GM19193 (cell line): ENCODE measurements at regions not wholly inside any gene's neighbourhood (a gene's known extent, or its start where the extent isn't known, plus 50 kb on each side); places are given as distances from the start of the nearest gene placed in this dataset.

Experiments used
- POLR2A ChIP-seq: IDR thresholded peaks from 4 replicates; pipeline ENCODE4 v1.6.1; 2011; ENCODE audit not compliant: insufficient read depth, insufficient read length; ENCODE audit errors: extremely low read depth

DNA sequence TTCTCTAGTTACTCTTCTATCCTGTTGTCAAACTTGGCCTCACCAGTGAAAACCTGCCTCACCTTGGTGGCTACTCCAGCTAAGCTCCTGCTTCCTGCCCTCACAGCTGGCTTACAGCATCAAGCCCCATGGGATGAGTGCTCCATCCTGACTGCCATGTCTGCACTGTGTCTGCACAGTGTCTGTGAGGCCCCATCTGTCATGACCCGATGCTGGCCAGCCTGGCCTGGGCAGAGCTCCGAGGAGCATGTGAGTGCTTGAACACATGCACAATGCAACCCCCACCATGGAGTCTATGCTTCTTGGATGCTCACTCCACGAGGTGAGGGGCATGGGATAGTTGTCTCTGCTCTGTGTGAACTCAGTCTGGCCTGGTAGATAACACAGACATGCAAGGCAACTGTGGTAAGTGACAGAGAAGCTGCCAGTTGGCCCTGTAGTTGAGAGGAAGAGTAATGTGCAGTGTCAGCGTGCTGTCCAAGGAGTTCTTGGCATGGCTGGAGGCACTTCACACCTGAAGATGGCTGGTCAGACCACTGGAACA is 207.1 kb upstream of the ZNF32 start:
- no peak for TF ChIP-seq POLR2A

DNA sequence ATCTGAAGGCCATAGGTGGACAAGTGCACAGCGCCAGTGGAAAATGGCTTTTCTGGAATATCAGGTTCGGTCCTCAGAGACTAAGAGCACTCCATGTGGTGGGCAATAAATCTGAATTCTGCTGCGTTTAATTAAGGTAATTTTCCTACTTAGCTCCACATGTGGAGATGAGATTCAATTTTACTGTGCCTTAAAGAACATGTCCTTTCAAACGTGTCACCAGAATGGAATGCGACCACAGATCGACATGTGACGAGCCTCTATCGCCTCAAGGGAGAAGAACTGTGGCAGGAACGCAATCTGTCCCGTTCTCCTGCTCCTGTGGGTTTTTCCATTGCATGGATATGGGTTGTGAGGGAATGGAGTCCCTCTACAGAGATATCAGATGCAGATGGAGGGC is 205.3 kb upstream of the ZNF32 start:
- TF ChIP-seq POLR2A = no peak

DNA sequence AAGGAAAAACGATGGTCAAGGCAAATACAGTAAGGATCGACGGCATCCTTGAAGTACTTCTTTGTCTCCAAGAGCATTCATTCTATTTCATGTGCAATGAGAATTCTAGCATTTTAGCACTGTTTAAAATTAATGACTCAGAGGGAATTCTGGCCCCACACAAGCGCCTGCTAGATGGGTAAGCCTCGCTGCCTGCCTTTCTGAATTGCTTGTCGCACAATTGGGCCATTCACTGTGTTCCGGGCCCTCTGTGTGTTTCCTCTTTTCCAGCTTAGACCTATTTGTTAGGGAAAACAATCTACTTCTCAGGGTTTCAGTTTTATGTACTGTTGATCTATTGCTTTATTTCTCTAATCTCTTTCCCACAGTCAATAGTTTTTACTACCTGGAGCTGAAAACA is 204.7 kb upstream of the ZNF32 start:
- no peak for TF ChIP-seq POLR2A

DNA sequence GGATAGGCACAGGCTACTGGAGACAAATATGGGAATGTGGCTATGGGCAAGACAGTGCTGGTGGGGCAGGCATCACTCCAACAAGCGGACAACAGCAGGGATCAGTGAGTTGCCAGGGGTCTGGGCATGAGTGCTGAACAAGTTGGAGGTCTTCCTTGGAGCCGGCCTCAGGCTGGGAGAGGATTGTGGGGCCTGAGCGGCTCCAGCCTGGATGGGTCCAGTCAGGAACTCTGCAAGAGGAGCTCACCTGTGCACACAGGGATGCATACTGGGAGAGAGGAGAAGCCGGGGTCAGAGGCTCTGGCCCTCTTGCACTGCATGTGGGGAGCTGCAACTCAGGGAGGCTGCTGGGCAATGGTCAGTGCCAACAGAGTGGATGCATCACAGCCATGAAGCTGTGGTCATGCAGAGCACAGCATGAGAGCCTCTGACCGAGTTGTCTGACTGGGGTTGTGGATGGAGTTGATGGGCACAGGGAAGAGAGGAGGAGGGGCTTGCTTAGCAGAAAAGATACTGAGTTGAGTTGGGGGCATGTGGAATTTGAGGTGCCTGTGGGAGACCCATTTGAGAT is 204.0 kb upstream of the ZNF32 start:
- TF ChIP-seq POLR2A = no peak

DNA sequence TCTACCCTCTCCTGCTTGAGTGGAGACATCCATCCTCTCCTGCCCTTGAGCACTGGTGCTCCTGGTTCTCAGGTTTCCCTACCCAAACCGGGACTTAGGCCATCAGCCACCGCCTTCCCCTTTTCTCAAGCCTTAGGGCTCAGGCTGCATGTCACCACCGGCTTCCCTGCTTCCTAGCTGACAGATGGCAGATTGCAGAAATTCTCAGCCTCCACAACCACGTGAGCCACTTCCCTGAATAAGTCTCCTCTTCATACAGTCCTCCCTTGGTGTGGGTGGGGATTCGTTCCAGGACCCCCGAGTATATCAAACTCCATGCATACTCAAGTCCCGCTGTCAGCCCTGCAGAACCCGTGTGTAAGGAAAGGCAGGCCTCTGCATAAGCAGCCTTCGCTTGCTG is 203.5 kb upstream of the ZNF32 start:
- no peak for TF ChIP-seq POLR2A

DNA sequence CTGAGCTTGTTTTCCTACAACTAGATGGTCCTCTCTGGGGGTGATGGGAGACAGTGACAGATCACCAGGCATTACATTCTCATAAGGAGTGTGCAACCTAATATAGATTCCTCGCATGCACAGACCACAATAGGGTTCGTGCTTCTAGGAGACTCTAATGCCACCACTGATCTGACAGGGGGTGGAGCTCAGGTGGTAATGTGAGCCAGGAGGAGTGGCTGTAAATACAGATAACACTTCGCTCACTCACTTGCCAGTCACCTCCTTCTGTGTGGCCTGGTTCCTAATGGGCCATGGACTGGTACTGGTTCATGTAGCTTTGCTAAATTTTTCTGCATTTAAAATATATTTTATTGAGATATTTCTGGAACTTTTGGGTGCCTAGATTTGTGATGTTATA is 202.3 kb upstream of the ZNF32 start:
- no peak for TF ChIP-seq POLR2A

DNA sequence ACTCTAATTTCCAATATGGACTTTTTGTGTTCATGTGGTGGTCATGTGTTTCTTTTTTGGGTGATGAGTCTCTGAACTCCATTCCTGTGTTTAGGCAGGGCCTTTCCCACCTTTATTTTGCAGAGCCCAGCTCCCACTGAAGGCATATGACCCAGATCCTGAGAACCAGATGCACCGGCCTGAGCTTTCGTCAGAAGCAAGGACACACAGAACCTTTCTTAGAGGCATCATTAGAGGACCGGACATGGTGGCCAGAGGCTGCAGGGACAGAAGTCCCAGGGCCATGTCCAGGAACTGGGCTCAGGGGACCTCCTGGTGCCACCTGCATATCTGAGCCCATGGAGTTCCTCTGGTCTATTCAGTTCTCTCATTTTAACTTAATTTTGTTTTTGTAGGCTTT is 200.9 kb upstream of the ZNF32 start:
- TF ChIP-seq POLR2A = no peak

DNA sequence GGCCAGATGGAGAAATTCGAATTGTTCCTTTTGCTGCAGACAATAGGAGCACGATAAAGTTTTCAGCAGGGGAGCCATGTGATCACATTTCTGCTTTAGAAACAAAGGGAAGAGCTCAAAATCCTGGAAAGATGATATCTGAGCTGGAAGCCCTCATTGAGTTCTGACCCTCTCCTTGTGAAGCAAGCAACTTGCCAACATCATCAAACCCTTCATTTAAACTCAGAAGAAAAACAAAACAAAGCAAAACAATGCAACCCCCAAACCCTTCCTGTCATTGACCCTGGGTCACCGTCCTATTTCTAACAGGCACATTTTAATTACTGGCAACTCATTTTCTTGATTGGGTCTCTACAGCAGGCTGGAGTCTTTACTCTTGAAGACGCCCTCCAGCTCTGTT is 198.3 kb upstream of the ZNF32 start:
- no peak for TF ChIP-seq POLR2A

DNA sequence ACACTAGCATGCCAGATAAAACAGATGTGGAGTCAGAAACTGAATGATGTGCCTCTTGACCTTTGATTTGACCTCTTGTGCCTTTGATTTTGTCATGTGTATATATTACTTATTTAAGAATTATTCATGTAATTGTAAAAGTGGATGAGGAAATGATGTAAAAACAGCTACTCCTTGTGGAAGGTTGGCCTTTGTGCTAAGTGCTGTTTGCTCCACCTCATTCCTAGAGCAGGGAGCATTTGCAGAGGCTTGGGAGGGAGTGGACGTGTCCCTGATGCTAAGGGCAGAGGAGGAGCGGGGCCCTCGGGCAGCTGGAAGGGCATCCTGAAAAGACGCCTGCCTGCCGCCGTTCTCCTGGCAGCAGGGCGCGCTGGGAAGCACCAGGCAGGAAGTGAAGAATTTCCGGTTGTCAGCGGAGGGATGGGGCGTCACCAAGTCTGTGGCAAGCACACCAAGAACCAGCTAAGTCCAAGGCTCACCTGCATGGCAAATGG is 197.6 kb upstream of the ZNF32 start:
- no peak for TF ChIP-seq POLR2A

DNA sequence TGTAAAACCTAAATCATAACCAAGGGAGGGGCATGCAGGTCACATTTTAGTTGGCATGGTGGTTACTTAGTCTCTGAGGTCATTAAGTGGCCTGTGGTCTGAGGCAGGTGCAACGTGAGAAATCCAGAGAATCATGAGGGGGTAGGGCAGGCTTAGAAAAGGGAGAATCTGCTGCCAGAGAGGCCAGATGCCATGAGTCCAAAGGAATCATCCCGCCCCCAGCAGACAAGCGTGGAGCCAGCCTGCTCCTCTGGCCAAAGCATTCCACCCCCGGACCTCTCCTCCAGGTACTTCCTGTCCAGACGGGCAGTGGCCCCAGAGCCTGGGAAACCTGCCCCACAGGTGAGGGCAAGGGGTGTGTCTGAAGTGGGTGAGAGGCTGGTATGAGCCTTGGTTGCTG is 196.4 kb upstream of the ZNF32 start:
- no peak for TF ChIP-seq POLR2A

DNA sequence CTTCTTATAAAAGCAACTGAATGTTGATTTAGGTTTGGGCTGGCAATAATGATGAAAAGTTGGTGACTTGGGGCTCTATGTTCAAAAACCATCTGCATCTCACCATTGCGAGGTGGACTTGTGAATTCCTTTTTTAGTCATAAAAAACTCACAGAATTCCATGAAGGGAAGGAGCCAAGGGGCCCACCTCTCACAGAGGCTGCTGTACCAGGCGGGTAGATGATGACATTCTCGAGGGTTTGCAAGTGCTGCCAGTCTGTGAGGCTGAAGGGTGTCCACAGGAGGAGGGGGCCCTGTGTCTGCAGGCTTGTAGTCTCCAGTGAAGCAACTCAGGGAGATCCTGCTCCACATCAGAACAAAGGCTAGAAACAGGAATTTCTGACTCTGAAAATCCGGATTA is 195.5 kb upstream of the ZNF32 start:
- TF ChIP-seq POLR2A = no peak

DNA sequence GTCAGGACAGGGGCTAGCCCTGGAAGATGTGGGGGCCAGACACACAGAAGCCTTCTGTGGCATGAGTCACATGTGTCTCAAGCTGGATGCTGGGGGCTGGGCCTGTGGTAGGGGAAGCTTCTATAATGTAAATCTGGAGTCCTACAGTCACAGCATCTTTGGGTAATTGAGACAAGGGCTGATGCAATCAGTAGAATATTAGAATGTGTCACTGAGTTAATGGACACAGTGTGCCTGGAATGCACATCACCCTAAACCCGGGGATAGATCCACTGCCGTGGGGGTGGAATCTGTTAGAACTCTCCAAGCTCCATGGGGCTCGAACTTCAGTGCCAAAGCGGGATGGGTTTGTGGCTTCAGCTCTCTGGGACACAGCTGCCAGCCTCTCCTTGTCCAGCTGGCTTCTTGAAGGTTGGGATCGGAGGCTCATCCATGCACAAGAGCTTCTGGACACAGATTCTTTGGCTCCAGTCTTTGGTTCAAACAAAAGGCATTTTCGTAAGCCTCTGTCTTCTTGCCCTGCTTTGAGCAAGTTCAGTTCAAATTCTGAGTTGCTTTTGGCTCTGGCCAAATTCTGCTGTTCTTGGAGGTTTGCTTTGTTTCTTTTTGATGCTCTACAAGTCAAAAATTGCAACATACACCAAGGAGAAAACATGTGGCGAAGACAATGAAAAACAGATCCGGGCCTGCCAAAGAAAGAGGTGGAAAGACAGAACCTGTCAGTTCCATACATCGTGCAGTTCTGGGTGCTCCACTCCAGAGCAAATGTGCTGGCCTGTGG is 194.8 kb upstream of the ZNF32 start:
- TF ChIP-seq POLR2A = no peak

DNA sequence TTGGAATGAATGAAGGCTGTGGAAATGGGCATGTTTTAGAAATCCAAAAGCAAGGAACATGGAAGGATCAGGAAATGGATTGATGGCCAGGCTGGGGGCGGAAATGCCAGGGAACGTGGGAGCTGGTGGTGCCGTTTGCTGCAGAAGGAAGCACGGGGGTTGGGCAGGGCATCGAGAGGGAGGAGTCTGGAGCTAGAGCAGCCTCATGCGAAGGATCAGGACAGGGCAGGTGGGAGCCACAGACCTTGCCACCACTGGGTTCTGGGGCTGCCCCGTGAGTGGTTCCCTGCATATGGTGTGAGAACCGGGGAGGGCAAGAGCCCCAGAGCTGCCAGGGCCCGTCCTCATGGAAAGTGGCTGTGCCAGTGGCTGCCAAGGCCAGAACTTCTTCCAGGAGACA is 193.8 kb upstream of the ZNF32 start:
- no peak for TF ChIP-seq POLR2A

DNA sequence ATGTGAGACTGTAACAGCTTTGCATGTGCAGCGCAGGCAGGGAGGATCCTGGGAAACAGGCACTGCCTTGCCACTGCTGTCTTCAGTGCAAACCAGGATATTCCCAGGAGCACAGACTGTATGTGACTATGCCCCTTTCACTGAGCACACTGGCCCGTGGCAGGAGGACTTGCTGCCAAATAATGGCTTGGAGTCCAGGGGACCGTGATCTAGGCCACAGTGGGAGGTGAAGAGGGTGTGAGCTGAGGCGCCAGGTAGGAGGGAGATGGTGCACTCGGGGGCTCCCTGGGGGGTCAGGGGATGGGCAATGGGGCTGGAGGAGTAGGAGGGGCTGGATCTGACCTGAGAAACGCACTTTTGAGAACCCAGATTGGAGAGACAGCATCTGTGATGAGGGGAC is 193.4 kb upstream of the ZNF32 start:
- no peak for TF ChIP-seq POLR2A

DNA sequence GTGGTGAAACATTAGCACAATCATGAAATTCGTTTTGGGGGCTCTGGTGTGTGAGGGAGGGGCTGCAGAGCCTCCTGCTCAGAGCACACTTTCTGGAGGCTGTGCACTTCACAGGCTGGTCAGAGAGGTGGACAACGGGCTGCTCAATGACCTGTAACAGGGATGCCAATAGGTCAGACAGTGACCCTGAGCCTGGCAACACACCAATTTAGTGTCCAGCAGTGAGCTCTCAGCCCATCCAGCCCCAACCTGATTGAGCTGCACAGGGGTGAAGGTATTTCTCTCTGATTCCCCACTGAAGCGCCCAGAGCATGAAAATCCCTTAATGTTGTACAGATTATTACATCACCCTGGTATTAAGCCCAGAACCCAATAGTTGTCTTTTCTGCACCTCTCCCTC is 191.3 kb upstream of the ZNF32 start:
- TF ChIP-seq POLR2A = no peak

DNA sequence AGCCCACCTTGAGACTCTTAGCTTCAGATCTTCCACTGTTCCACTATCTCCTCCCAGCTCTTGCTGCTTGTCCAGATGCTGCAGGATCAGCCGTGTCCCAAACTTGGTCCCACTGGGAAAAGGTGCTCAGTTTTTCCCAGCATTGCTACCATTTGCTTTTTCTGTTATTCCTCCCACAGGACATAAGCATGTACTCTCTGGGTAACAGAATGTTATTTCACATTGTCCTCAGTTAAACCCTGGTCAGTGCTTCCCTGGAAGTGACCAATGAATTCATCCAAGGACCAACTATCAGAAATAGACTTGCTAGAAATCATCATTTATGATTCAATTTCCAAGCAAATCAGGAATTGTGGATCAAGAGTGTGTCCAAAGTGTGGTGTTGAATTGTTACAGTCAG is 179.2 kb upstream of the ZNF32 start:
- TF ChIP-seq POLR2A = no peak
